Psoas muscle (tissue), 7 donors: ENCODE measurements at regions not wholly inside any gene's neighbourhood (a gene's known extent, or its start where the extent isn't known, plus 50 kb on each side); places are given as distances from the start of the nearest gene placed in this dataset.

Experiments used
- ATAC-seq, 4 donors: fragments of 200-7000 bp; cut with Tn5 transposase; one replicate each; pipeline ENCODE4 v1.9.1; 2020; ENCODE audit warnings: moderate library complexity in 3 of 4, mild to moderate bottlenecking in 2 of 4
- DNase-seq, 2 donors: peaks; one replicate each; pipeline ENCODE4 v3.0.0-alpha.2; 2020
- H3K27ac ChIP-seq: fragments of 200-600 bp; one replicate; pipeline ENCODE4 v1.8.0; 2022
- H3K27me3 ChIP-seq, 3 donors: fragments of 200-600 bp in 1 of 3; one replicate each; pipeline versions ENCODE4 v1.6.1 to v1.8.0; 2013 to 2022; ENCODE audit warnings: low read length in 2 of 3, mild to moderate bottlenecking in 2 of 3, moderate library complexity in 1 of 3; ENCODE audit not compliant: insufficient read depth in 3 of 3
- H3K36me3 ChIP-seq, 2 donors: fragments of 200-600 bp in 1 of 2; one replicate each; pipeline versions ENCODE4 v1.6.1 to v1.8.0; 2013 to 2022; ENCODE audit warnings: low read depth in 1 of 2, mild to moderate bottlenecking in 1 of 2, moderate library complexity in 1 of 2; ENCODE audit not compliant: insufficient read depth in 1 of 2
- H3K4me1 ChIP-seq: fragments of 200-600 bp; one replicate; pipeline ENCODE4 v1.8.0; 2022
- H3K4me3 ChIP-seq: fragments of 200-600 bp; one replicate; pipeline ENCODE4 v1.8.0; 2022; ENCODE audit warnings: mild to moderate bottlenecking
- H3K9me3 ChIP-seq: fragments of 200-600 bp; one replicate; pipeline ENCODE4 v1.8.0; 2022
- WGBS, 3 donors: extraction: QIAGEN DNeasy Blood & Tissue Kit; methylation state at CpG; one replicate each; pipeline versions ENCODE4 v1.1.6 to v1.1.7; 2013; 5-methylcytosine and 5-hydroxymethylcytosine counted together
- intact Hi-C, 2 donors: fragments of 100-400 bp; cut with DNase I; formaldehyde crosslinking; loops; one replicate each; pipeline versions ENCODE4 v1.11.0 to v1.14.2; 2022
- TF ChIP-seq, protein P1 (sequence below): fragments of 200-600 bp; IDR thresholded peaks from one replicate; pipeline ENCODE4 v1.8.0; 2022; ENCODE audit warnings: antibody characterized with exemption
- donor health status: healthy with polysubstance abuse.
- donor health status: DM: no; HTN: no; CAD: no; lungs with moderate emphysema.
- donor health status: Bipolar disorder and iron deficiency.
- donor health status: healthy.
- donor health status: DM: yes; HTN: yes; CAD: no.
- donor health status: DM: no; HTN: no; CAD: no.
- donor health status: DM: yes; HTN: yes; CAD: no.

GRCh38 chr18:24837066-24837465 is 376.6 kb downstream of the HRH4 start:
- Histone ChIP-seq H3K27ac (no peak overlapping the region), H3K4me1 (no peaks in the 10 kb centered on the region), H3K4me3 (no peak overlapping the region), H3K9me3 (no peaks in the 10 kb centered on the region), H3K27me3 (peaks cover 0 to 10% (median 2%) of the 10 kb centered on the region in 3 donors), H3K36me3 (no peaks in the 10 kb centered on the region)
- 24 to 32% (median 29%) methylated on average over 3 of the region's 3 CpGs for WGBS, 3 donors
- ATAC-seq: no peak
- TF ChIP-seq, protein P1, sequence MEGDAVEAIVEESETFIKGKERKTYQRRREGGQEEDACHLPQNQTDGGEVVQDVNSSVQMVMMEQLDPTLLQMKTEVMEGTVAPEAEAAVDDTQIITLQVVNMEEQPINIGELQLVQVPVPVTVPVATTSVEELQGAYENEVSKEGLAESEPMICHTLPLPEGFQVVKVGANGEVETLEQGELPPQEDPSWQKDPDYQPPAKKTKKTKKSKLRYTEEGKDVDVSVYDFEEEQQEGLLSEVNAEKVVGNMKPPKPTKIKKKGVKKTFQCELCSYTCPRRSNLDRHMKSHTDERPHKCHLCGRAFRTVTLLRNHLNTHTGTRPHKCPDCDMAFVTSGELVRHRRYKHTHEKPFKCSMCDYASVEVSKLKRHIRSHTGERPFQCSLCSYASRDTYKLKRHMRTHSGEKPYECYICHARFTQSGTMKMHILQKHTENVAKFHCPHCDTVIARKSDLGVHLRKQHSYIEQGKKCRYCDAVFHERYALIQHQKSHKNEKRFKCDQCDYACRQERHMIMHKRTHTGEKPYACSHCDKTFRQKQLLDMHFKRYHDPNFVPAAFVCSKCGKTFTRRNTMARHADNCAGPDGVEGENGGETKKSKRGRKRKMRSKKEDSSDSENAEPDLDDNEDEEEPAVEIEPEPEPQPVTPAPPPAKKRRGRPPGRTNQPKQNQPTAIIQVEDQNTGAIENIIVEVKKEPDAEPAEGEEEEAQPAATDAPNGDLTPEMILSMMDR: no peak
- no peak for DNase-seq
- intact Hi-C loops: no loop called here

DNA sequence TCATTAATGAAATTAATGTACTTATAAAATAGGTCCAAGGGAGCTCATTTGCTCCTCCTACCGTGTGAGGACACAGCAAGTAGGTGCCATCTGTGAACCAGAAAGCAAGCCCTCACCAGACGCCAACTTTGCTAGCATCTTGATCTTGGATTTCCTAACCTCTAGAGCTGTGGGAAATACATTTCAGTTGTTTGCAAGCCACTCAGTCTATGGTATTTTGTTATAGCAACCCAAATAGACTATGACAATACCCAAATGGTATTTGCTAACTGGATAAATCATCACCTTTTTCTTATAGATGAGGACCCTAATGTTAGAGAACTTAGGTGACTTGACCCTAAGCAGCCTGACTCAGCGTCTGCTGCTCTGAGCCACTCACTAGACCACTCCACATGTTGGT is 379.6 kb downstream of the HRH4 start:
- Histone ChIP-seq H3K27me3 (peaks cover 0 to 2% (median 0%) of the 10 kb centered on the region in 3 donors), H3K36me3 (no peaks in the 10 kb centered on the region), H3K27ac (no peak overlapping the region), H3K4me1 (no peaks in the 10 kb centered on the region), H3K9me3 (no peaks in the 10 kb centered on the region), H3K4me3 (no peak overlapping the region)
- no peak for DNase-seq
- TF ChIP-seq, protein P1: no peak
- intact Hi-C loops: no loop called here
- 83 to 85% (median 84%) methylated on average over 3 of the region's 3 CpGs for WGBS, 3 donors
- ATAC-seq: no peak

DNA sequence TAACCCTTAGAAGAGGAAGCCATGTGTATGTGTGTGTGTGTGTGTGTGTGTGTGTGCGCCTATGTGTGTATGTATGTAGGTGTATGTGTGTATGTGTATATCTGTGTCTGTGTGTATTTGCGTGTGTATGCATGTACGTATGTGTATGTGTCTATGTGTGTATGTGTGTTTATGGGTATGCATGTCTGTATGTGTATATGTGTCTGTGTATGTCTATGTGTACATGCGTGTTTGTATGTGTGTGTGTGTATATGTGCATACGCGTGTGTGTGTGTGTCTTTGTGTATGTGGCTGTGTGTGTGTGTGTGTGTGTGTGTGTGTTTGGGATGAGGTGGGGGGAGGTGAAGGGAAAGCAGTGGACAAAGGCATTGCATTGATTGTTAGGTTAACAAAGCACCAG is 380.2 kb downstream of the HRH4 start:
- no peak for ATAC-seq
- intact Hi-C loops: no loop called here
- Histone ChIP-seq H3K27ac (no peak overlapping the region), H3K4me3 (no peak overlapping the region), H3K9me3 (no peaks in the 10 kb centered on the region), H3K4me1 (no peaks in the 10 kb centered on the region), H3K36me3 (no peaks in the 10 kb centered on the region), H3K27me3 (peaks cover 0 to 2% (median 0%) of the 10 kb centered on the region in 3 donors)
- WGBS, 3 donors: 78 to 94% (median 89%) methylated on average over 6 of the region's 6 CpGs
- no peak for DNase-seq
- TF ChIP-seq, protein P1: no peak

- Histone ChIP-seq H3K36me3 (no peaks in the 10 kb centered on the region), H3K4me3 (no peak overlapping the region), H3K27me3 (peaks cover 0 to 2% (median 0%) of the 10 kb centered on the region in 3 donors), H3K9me3 (no peaks in the 10 kb centered on the region), H3K4me1 (no peaks in the 10 kb centered on the region), H3K27ac (no peak overlapping the region)
- 87 to 94% (median 88%) methylated on average over 8 of the region's 8 CpGs for whole genome bisulfite sequencing, 3 donors
- DNase-seq (no peak), ATAC-seq (no peak)
- TF ChIP-seq, protein P1: no peak
- intact Hi-C loops: no loop called here
Observed at GRCh38 chr18:24841536-24841935, 381.1 kb downstream of the HRH4 start.

- intact Hi-C loops: no loop called here
- no peak for ATAC-seq
- Histone ChIP-seq H3K4me1 (no peaks in the 10 kb centered on the region), H3K27me3 (peaks cover 0 to 2% (median 0%) of the 10 kb centered on the region in 3 donors), H3K36me3 (no peaks in the 10 kb centered on the region), H3K27ac (no peak overlapping the region), H3K9me3 (no peaks in the 10 kb centered on the region), H3K4me3 (no peak overlapping the region)
- no peak for DNase-seq
- TF ChIP-seq, protein P1: no peak
- 90 to 100% (median 100%) methylated on average over 1 of the region's 1 CpG for WGBS, 3 donors
Observed at GRCh38 chr18:24843123-24843522, 382.7 kb downstream of the HRH4 start.
